Smooth muscle cell (in vitro differentiated cells): ENCODE measurements at regions not wholly inside any gene's neighbourhood (a gene's known extent, or its start where the extent isn't known, plus 50 kb on each side); places are given as distances from the start of the nearest gene placed in this dataset.
"Not testable (repeated sequence)": the region's sequence is repeated elsewhere in the genome, so short reads cannot be mapped to it uniquely, and the experiment has no call there.

Source experiments
- DNase-seq: peaks from one replicate; lab custom pipeline; 2025; ENCODE audit not compliant: unreplicated experiment; lab: John Stamatoyannopoulos, UW
- H2AFZ ChIP-seq: fragments of 200-600 bp; sonication (generic); 2 replicates; pipeline ENCODE4 v1.6.0; 2016; ENCODE audit warnings: antibody characterized with exemption, low read depth, mild to moderate bottlenecking
- H3F3A ChIP-seq: fragments of 200-600 bp; sonication (generic); 2 replicates; pipeline ENCODE4 v1.6.0; 2017; ENCODE audit warnings: antibody characterized with exemption, low read depth
- H3K27ac ChIP-seq: fragments of 200-600 bp; sonication (generic); 2 replicates; pipeline ENCODE4 v1.5.1; 2016; ENCODE audit warnings: low read depth, mild to moderate bottlenecking
- H3K27me3 ChIP-seq: fragments of 200-600 bp; sonication (generic); 2 replicates; pipeline ENCODE4 v1.6.1; 2016; ENCODE audit warnings: low read depth, mild to moderate bottlenecking
- H3K36me3 ChIP-seq: fragments of 200-600 bp; sonication (generic); 2 replicates; pipeline ENCODE4 v1.5.1; 2016; ENCODE audit warnings: low read depth
- H3K4me1 ChIP-seq: fragments of 200-600 bp; sonication (generic); 2 replicates; pipeline ENCODE4 v1.5.1; 2016; ENCODE audit warnings: low read depth
- H3K4me2 ChIP-seq: fragments of 200-600 bp; sonication (generic); 2 replicates; pipeline ENCODE4 v1.6.0; 2016; ENCODE audit warnings: mild to moderate bottlenecking
- H3K4me3 ChIP-seq: fragments of 200-600 bp; sonication (generic); 2 replicates; pipeline ENCODE4 v1.5.1; 2016; ENCODE audit warnings: mild to moderate bottlenecking
- H3K79me2 ChIP-seq: fragments of 200-600 bp; sonication (generic); 2 replicates; pipeline ENCODE4 v1.6.0; 2016; ENCODE audit warnings: low read depth, mild to moderate bottlenecking
- H3K9ac ChIP-seq: fragments of 200-600 bp; sonication (generic); 2 replicates; pipeline ENCODE4 v1.6.0; 2016; ENCODE audit warnings: low read depth
- H3K9me3 ChIP-seq: fragments of 200-600 bp; sonication (generic); replicated peaks from 2 replicates; pipeline ENCODE4 v1.5.1; 2016; ENCODE audit warnings: low read depth
- H4K20me1 ChIP-seq: fragments of 200-600 bp; sonication (generic); 2 replicates; pipeline ENCODE4 v1.6.0; 2016; ENCODE audit warnings: low read depth
- CTCF ChIP-seq: fragments of 200-600 bp; sonication (generic); IDR thresholded peaks from 2 replicates; pipeline ENCODE4 v1.5.1; 2017; ENCODE audit warnings: borderline replicate concordance, mild to moderate bottlenecking, antibody characterized with exemption; ENCODE audit not compliant: insufficient read depth, poor library complexity, severe bottlenecking
- WGBS: methylation state at CpG from one replicate; pipeline ENCODE4 v1.1.7; 2016; ENCODE audit warnings: low lambda C conversion rate; 5-methylcytosine and 5-hydroxymethylcytosine counted together

DNA sequence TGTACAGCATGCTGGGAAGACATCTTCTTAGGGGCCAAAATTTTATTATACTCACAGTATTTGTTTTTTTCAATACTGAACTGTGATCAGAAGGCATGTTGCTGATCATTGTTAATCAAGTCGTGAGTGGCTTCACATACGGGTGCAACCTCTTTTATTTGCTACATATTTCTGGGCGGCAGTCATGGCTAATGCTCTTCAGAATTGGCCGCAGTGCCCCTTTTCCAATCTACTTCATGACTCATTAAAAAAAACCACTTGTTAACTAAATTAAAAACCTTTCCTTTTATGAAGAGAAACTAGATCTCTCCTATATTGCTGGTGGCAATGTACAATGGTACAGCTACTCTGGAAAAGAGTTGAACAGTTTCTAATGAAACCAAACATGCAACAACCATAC lies 101.5 kb upstream of the C1GALT1C1 start:
- Histone ChIP-seq H3K9ac (no peak overlapping the region), H3F3A (no peaks in the 10 kb centered on the region), H3K79me2 (no peaks in the 10 kb centered on the region), H3K27ac (no peak overlapping the region), H3K9me3 (no peaks in the 10 kb centered on the region), H4K20me1 (no peaks in the 10 kb centered on the region), H3K27me3 (no peaks in the 10 kb centered on the region), H3K36me3 (no peaks in the 10 kb centered on the region), H3K4me2 (no peak overlapping the region), H3K4me1 (no peaks in the 10 kb centered on the region), H3K4me3 (no peak overlapping the region), H2AFZ (no peak overlapping the region)
- WGBS: 53% methylated on average over 4 of the region's 4 CpGs
- no peak for DNase-seq
- TF ChIP-seq CTCF: no peak

DNA sequence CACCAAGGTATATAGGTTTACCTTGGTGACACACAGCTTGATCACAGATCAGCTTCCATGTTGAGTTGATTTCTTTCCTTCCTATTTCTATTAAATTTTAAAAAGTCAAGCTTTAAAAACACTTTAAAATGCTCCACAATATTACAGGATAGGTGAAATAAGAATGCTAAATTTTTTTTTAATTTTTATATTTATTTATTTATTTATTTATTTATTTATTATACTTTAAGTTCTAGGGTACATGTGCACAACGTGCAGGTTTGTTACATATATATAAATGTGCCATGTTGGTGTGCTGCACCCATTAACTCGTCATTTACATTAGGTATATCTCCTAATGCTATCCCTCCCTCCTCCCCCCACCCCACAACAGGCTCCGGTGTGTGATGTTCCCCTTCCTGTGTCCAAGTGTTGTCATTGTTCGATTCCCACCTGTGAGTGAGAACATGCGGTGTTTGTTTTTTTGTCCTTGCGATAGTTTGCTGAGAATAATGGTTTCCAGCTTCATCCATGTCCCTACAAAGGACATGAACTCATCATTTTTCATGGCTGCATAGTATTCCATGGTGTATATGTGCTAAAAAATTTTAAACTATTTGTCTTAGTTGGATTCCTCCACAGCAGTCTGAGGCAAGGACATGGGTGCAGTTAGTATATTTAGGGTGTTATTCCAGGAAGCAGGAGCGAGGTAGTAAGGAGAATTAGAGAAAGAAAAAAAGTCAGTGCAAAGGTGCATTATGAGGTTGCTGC lies 99.8 kb upstream of the C1GALT1C1 start:
- H3K4me1 ChIP-seq, H3K36me3 ChIP-seq, DNase-seq, H3K27ac ChIP-seq, H3F3A ChIP-seq, H3K4me3 ChIP-seq, H3K79me2 ChIP-seq, H4K20me1 ChIP-seq, H3K27me3 ChIP-seq, H3K9ac ChIP-seq, H2AFZ ChIP-seq, H3K9me3 ChIP-seq, H3K4me2 ChIP-seq: not testable (repeated sequence)
- WGBS: 81% methylated on average over 7 of the region's 7 CpGs

DNA sequence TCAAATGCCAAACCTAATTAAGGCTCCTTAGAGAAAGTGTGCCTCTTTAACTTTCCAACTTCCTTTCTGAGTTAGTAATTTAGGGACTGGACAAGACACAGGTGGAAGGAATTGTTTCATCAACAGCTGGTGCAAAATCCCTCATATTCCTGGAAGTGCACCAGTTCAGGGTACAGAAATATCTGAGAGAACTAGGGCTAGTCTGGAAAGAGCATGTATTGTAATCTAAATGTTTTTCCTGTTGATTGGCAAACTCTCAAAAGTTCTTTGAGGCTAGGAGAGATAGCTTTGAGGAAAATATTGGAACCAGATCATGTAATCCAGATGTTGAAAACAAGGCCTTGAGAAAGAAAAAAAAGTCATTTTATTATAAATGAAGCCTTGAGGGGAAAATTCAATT lies 98.1 kb upstream of the C1GALT1C1 start:
- no peak for DNase-seq
- Histone ChIP-seq H3K4me3 (no peak overlapping the region), H3K9ac (no peak overlapping the region), H3K27ac (no peak overlapping the region), H2AFZ (no peak overlapping the region), H3K9me3 (no peaks in the 10 kb centered on the region), H3K4me2 (no peak overlapping the region), H3F3A (no peaks in the 10 kb centered on the region), H4K20me1 (no peaks in the 10 kb centered on the region), H3K4me1 (no peaks in the 10 kb centered on the region), H3K79me2 (no peaks in the 10 kb centered on the region), H3K36me3 (no peaks in the 10 kb centered on the region), H3K27me3 (no peaks in the 10 kb centered on the region)
- no peak for TF ChIP-seq CTCF

DNA sequence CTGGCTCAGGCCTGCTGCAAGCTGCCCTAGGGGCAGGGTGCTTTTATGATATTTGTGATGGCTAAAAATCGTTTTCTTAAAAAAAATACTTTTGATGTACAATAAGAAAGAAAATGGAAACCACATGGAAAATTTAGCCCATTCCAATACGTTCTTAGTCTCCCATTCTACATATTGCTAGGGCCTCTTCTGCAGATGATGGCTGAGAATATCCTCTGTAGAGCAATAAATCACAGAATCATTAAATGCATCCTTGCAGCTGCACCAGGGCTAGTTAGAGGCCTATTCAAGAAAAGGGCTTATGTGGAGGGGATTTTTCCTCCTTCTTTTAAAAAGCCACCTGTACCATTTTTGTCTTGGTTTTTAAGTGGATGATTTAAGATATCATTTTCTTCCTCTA lies 97.6 kb upstream of the C1GALT1C1 start:
- no peak for TF ChIP-seq CTCF
- no peak overlapping the region for H3K27ac ChIP-seq
- no peaks in the 10 kb centered on the region for H4K20me1 ChIP-seq
- no peaks in the 10 kb centered on the region for H3K4me1 ChIP-seq
- no peaks in the 10 kb centered on the region for H3K9me3 ChIP-seq
- no peak overlapping the region for H3K4me2 ChIP-seq
- no peaks in the 10 kb centered on the region for H3K27me3 ChIP-seq
- no peaks in the 10 kb centered on the region for H3K79me2 ChIP-seq
- no peaks in the 10 kb centered on the region for H3K36me3 ChIP-seq
- H3F3A ChIP-seq: no peaks in the 10 kb centered on the region
- DNase-seq: no peak
- no peak overlapping the region for H3K4me3 ChIP-seq
- 60% methylated on average over 2 of the region's 2 CpGs for WGBS
- H2AFZ ChIP-seq: no peak overlapping the region
- no peak overlapping the region for H3K9ac ChIP-seq
